ENCODE measurements at regions not wholly inside any gene's neighbourhood (a gene's known extent, or its start where the extent isn't known, plus 50 kb on each side); places are given as distances from the start of the nearest gene placed in this dataset.

GRCh38 chr5:124466011-124466410, 280.4 kb downstream of the ZNF608 start:
- no peak for DNase-seq (ENCODE audit: low read depth)

GRCh38 chr5:124463851-124464250, 282.6 kb downstream of the ZNF608 start:
- no peak for DNase-seq (ENCODE audit: low read depth)

- DNase-seq (ENCODE audit: low read depth), result no peak
Observed at GRCh38 chr5:124462751-124463150, 283.7 kb downstream of the ZNF608 start.

GRCh38 chr5:124461941-124462340, 284.5 kb downstream of the ZNF608 start:
- no peak for DNase-seq (ENCODE audit: low read depth)

- no peak for DNase-seq (ENCODE audit: low read depth)
Observed at GRCh38 chr5:124461157-124461556, 285.3 kb downstream of the ZNF608 start.

- no peak for DNase-seq (ENCODE audit: low read depth)
Observed at GRCh38 chr5:124460642-124461041, 285.8 kb downstream of the ZNF608 start.

GRCh38 chr5:124459984-124460383, 286.5 kb downstream of the ZNF608 start:
- DNase-seq (ENCODE audit: low read depth), result no peak

DNA sequence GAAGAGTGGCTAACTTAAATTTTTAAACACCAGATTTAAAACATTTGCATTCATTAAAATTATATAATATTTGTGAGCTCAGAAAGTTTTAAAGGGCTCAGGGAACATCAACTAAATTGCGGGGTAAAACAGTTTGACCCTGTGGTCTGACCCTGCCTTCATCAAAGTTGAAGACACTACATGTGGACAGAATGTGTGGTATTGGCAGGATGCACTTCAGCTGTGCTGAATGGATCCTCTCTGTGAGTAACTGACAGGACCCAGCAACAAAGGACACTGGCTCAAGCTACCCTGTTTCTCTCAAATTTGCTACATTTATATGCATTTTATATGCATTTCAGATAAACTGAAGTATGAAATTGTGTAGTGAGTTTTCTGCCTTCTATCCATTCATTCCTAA, 288.5 kb downstream of the ZNF608 start:
- no peak for DNase-seq (ENCODE audit: low read depth)

- no peak for DNase-seq (ENCODE audit: low read depth)
Observed at GRCh38 chr5:124457101-124457500, 289.3 kb downstream of the ZNF608 start.

DNA sequence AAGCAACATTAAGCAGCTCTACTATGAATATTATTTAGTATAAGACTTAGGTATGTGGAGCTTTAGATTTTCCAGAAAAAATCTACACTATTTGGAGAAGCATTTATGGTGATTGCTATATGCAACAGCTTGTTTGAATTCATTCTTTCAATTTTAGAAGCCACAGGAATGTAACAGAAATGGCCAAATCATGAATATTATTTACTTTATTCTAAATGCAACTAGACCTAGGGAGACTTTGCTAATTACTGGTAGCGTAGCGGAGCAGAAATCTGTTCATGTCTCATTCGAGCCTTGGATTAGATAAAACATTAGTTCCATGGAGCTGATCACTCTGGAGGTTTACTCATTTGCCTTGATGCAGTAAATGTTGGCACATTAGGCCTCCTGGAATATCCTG, 290.2 kb downstream of the ZNF608 start:
- no peak for DNase-seq (ENCODE audit: low read depth)

GRCh38 chr5:124454081-124454480, 292.4 kb downstream of the ZNF608 start:
- no peak for DNase-seq (ENCODE audit: low read depth)

GRCh38 chr5:124453221-124454051, 293.0 kb downstream of the ZNF608 start:
- peak; percentile 92 for DNase-seq (ENCODE audit: low read depth)

DNA sequence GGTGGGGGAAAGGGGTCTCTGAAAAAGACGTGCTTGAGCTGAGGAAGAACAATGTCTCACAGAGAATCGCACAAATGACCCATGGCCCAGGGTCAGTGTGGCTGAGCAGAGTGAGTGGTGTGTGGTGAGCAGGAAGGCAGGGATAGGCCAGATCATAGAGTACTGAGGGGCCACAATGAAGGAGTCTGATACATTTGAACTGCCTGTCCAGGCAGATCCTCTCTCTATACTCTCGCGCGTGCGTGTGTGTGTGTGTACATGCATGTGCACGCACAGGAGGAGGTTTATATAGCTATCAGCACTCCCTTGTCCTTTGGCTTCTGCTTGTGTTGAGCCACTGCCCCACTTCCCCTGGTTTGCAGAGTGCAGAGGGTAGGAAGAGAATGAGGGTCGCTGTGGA, 294.0 kb downstream of the ZNF608 start:
- DNase-seq (ENCODE audit: low read depth), result no peak

- no peak for DNase-seq (ENCODE audit: low read depth)
Observed at GRCh38 chr5:124451721-124452383, 294.6 kb downstream of the ZNF608 start.

- DNase-seq (ENCODE audit: low read depth), result no peak
Observed at GRCh38 chr5:124446120-124446519, 300.3 kb downstream of the ZNF608 start.

GRCh38 chr5:124445070-124445619, 301.3 kb downstream of the ZNF608 start:
- DNase-seq (ENCODE audit: low read depth), result no peak

- no peak for DNase-seq (ENCODE audit: low read depth)
Observed at GRCh38 chr5:124444147-124444775, 302.2 kb downstream of the ZNF608 start.

- DNase-seq (ENCODE audit: low read depth), result no peak
Observed at GRCh38 chr5:124440471-124440870, 306.0 kb downstream of the ZNF608 start.

GRCh38 chr5:124439609-124440008, 306.8 kb downstream of the ZNF608 start:
- DNase-seq (ENCODE audit: low read depth), result no peak

DNA sequence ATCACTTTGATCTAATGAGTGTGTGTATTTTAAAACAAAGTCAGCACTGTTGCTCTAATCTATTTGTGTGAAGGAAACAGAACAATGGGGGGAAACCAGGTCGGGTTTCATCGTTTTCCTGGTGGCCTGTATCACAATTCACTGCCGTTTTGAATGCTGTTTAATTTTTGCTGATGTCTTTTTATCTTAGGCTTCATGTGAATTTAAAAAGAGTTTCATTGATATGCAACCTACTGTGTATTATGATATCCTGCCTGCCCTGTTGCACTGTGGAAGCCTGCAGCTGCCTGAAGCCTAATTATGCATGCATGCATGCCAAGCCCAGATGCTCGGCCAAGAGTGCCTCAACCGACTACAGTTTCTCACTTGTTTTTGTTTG, 307.5 kb downstream of the ZNF608 start:
- no peak for DNase-seq (ENCODE audit: low read depth)

- no peak for DNase-seq (ENCODE audit: low read depth)
Observed at GRCh38 chr5:124438026-124438902, 308.2 kb downstream of the ZNF608 start.

- DNase-seq (ENCODE audit: low read depth), result no peak
Observed at GRCh38 chr5:124436294-124436693, 310.1 kb downstream of the ZNF608 start.

Data from renal cortical epithelial cell (primary cell).